ENCODE measurements at regions not wholly inside any gene's neighbourhood (a gene's known extent, or its start where the extent isn't known, plus 50 kb on each side); places are given as distances from the start of the nearest gene placed in this dataset.

DNA sequence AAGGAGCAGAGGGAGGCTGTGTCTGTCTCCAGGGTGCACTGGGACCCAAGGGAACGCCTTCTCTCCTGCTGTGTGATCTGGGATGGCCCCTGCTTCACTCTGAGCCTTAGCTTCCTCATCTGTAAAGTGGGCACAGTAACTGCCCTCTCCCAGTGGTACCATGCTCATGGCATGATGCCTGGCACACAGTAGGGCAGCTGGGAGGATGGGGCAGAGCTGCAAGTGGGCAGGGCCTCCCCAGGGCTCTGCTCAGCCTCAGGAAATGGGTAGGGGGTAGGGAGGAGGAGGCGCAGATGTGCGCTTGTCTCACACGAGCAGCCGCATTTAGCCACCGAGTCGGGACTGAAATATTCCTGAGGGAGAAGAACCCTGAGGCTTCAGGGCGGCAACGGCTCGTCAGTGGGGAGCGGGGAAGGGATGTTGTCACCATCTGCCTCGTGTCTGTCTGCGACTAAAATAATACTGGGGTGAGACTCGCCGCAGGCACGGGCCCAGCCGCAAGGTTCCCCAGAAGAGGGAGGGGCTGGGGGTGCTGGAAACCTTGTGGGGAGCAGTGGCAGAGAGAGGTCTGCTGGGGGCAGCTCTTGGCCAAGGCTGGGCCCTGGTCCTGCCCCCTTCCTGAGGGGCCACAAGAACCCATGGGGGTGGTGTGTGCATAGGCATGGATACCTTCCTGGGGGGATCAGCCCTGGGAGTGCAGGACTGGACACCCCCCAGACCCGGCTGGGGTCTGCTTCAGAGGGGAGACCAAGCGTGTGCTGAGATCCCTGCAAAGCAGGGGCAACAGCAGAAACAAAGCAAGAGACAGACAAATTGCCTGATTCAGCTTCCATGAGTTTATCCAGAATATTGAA is 55.2 kb upstream of the PSD2 start:
- no peak for TF ChIP-seq CTCF (IDR thresholded peaks at IDR 0.05; ENCODE audit: low read depth, low read length)
- CTCF ChIA-PET = interaction anchor here (0.8 to 2.0 kb wide), 2 partner anchors 25 to 104 kb away, joined by 3 to 9 read pairs; no protein-coding TSS in a partner anchor
- POLR2A ChIA-PET = no interaction called here
- no peaks in the 10 kb centered on the region; the same call in 1 of the 2 replicates for H3K9me3 ChIP-seq (ENCODE audit: control insufficient read depth, insufficient read depth, low read length)
- H3K27me3 ChIP-seq (ENCODE audit: control insufficient read depth, insufficient read depth, low read length) = no peaks in the 10 kb centered on the region
- no peak for DNase-seq (ENCODE audit: low read depth, low spot score)
- H3K4me3 ChIP-seq (ENCODE audit: low read depth, low read length) = no peak overlapping the region
- no peak overlapping the region for H3K27ac ChIP-seq (ENCODE audit: low read depth, low read length)

GRCh38 chr5:139740992-139741672 is 54.5 kb upstream of the PSD2 start:
- no peak for TF ChIP-seq CTCF (IDR thresholded peaks at IDR 0.05; ENCODE audit: low read depth, low read length)
- CTCF ChIA-PET = no interaction called here
- no peak for DNase-seq (ENCODE audit: low read depth, low spot score)
- Histone ChIP-seq H3K9me3 (ENCODE audit: control insufficient read depth, insufficient read depth, low read length) (no peaks in the 10 kb centered on the region; the same call in 1 of the 2 replicates), H3K27ac (ENCODE audit: low read depth, low read length) (no peak overlapping the region), H3K4me3 (ENCODE audit: low read depth, low read length) (no peak overlapping the region), H3K27me3 (ENCODE audit: control insufficient read depth, insufficient read depth, low read length) (no peaks in the 10 kb centered on the region)
- POLR2A ChIA-PET = no interaction called here

- POLR2A ChIA-PET = no interaction called here
- CTCF ChIA-PET = interaction anchor here (1.0 kb wide), 1 partner anchor 34 kb away, joined by 3 read pairs; no protein-coding TSS in a partner anchor
- H3K27me3 ChIP-seq (ENCODE audit: control insufficient read depth, insufficient read depth, low read length) = no peaks in the 10 kb centered on the region
- H3K27ac ChIP-seq (ENCODE audit: low read depth, low read length) = no peak overlapping the region
- no peak for TF ChIP-seq CTCF (IDR thresholded peaks at IDR 0.05; ENCODE audit: low read depth, low read length)
- H3K9me3 ChIP-seq (ENCODE audit: control insufficient read depth, insufficient read depth, low read length) = no peaks in the 10 kb centered on the region; the same call in 1 of the 2 replicates
- no peak for DNase-seq (ENCODE audit: low read depth, low spot score)
- H3K4me3 ChIP-seq (ENCODE audit: low read depth, low read length) = no peak overlapping the region
Observed at GRCh38 chr5:139741823-139742172, 53.8 kb upstream of the PSD2 start.

- DNase-seq (ENCODE audit: low read depth, low spot score) = no peak
- Histone ChIP-seq H3K9me3 (ENCODE audit: control insufficient read depth, insufficient read depth, low read length) (no peaks in the 10 kb centered on the region; the same call in 1 of the 2 replicates), H3K27ac (ENCODE audit: low read depth, low read length) (no peak overlapping the region), H3K27me3 (ENCODE audit: control insufficient read depth, insufficient read depth, low read length) (no peaks in the 10 kb centered on the region), H3K4me3 (ENCODE audit: low read depth, low read length) (no peak overlapping the region)
- ChIA-PET CTCF (interaction anchor here (1.0 kb wide), 1 partner anchor 33 kb away, joined by 3 read pairs; no protein-coding TSS in a partner anchor), POLR2A (no interaction called here)
- TF ChIP-seq CTCF (IDR thresholded peaks at IDR 0.05; ENCODE audit: low read depth, low read length) = no peak
Observed at GRCh38 chr5:139742173-139742903, 53.3 kb upstream of the PSD2 start.
